IMR-90 (cell line): ENCODE measurements at regions not wholly inside any gene's neighbourhood (a gene's known extent, or its start where the extent isn't known, plus 50 kb on each side); places are given as distances from the start of the nearest gene placed in this dataset.

ENCODE experiments used
- ATAC-seq: fragments of 200-7000 bp; cut with Tn5 transposase; 2 replicates; pipeline ENCODE4 v1.9.1; 2020; ENCODE audit warnings: low read depth, mild to moderate bottlenecking, moderate library complexity
- BruUV-seq: library from RNA; stranded (reverse); fragments of 400-500 nt; replicated peaks from 2 replicates; lab custom pipeline; 2021; lab: Mats Ljungman, UMichigan
- CTCF ChIA-PET: fragments of 300-600 bp; formaldehyde crosslinking; extraction: SDS; loops from one replicate; lab custom pipeline; 2021; ENCODE audit warnings: antibody characterized with exemption; lab: Yijun Ruan, JAX
- POLR2A ChIA-PET: fragments of 300-600 bp; sonication (Branson Sonifier 250); formaldehyde crosslinking; loops from one replicate; lab custom pipeline; 2022; ENCODE audit warnings: antibody characterized with exemption; ENCODE audit not compliant: unreplicated experiment; lab: Charles Lee
- DNase-seq: peaks from one replicate; pipeline ENCODE4 v3.0.0; 2013
- H2AFZ ChIP-seq: replicated peaks from 2 replicates; pipeline ENCODE3; 2013; ENCODE audit warnings: low read length, mild to moderate bottlenecking; ENCODE audit not compliant: poor library complexity
- H2AK5ac ChIP-seq: 2 replicates; pipeline ENCODE4 v1.6.1; 2013; ENCODE audit warnings: low read depth, low read length, inconsistent platforms
- H2AK9ac ChIP-seq: replicated peaks from 2 replicates; pipeline ENCODE3; 2013; ENCODE audit warnings: mild to moderate bottlenecking, low read depth, low read length, moderate library complexity; ENCODE audit not compliant: poor library complexity
- H2BK120ac ChIP-seq: 2 replicates; pipeline ENCODE4 v1.6.1; 2013; ENCODE audit warnings: low read depth, low read length, inconsistent platforms
- H2BK15ac ChIP-seq: 3 replicates; pipeline ENCODE4 v1.6.1; 2013; ENCODE audit warnings: low read depth, low read length, inconsistent platforms
- H2BK20ac ChIP-seq: 2 replicates; pipeline ENCODE4 v1.6.1; 2013; ENCODE audit warnings: low read depth, mild to moderate bottlenecking, inconsistent platforms, low read length, moderate library complexity
- H2BK5ac ChIP-seq: 2 replicates; pipeline ENCODE4 v1.6.1; 2013; ENCODE audit warnings: mild to moderate bottlenecking, low read depth, low read length, inconsistent platforms; ENCODE audit not compliant: poor library complexity, severe bottlenecking
- H3K14ac ChIP-seq: replicated peaks from 2 replicates; pipeline ENCODE4 v1.6.1; 2013; ENCODE audit warnings: low read depth, low read length, inconsistent platforms
- H3K18ac ChIP-seq: 2 replicates; pipeline ENCODE4 v1.6.1; 2013; ENCODE audit warnings: low read depth, low read length, control low read depth
- H3K23ac ChIP-seq: 2 replicates; pipeline ENCODE4 v1.6.1; 2013; ENCODE audit warnings: low read depth, low read length, inconsistent platforms
- H3K27ac ChIP-seq: 2 replicates; pipeline ENCODE4 v1.5.1; 2013; ENCODE audit warnings: mild to moderate bottlenecking, control low read depth, low read length; ENCODE audit not compliant: insufficient read depth
- H3K27me3 ChIP-seq: 2 replicates; pipeline ENCODE4 v1.6.1; 2013; ENCODE audit warnings: low read length; ENCODE audit not compliant: control insufficient read depth, insufficient read depth
- H3K36me3 ChIP-seq: 2 replicates; pipeline ENCODE4 v1.6.1; 2013; ENCODE audit warnings: low read length, mixed read lengths; ENCODE audit not compliant: control insufficient read depth, insufficient read depth
- H3K4ac ChIP-seq: 2 replicates; pipeline ENCODE4 v1.6.1; 2013; ENCODE audit warnings: low read depth, low read length, inconsistent platforms
- H3K4me1 ChIP-seq: 2 replicates; pipeline ENCODE4 v1.6.1; 2013; ENCODE audit warnings: low read length, mixed read lengths; ENCODE audit not compliant: control insufficient read depth, insufficient read depth
- H3K4me2 ChIP-seq: 2 replicates; pipeline ENCODE4 v1.6.1; 2013; ENCODE audit warnings: low read depth, mild to moderate bottlenecking, control low read depth, low read length, moderate library complexity
- H3K4me3 ChIP-seq: 2 replicates; pipeline ENCODE4 v1.5.1; 2013; ENCODE audit warnings: low read depth, mild to moderate bottlenecking, control low read depth, low read length, moderate library complexity; ENCODE audit not compliant: insufficient read depth
- H3K56ac ChIP-seq: 2 replicates; pipeline ENCODE4 v1.6.1; 2013; ENCODE audit warnings: low read length, inconsistent platforms; ENCODE audit not compliant: insufficient read depth; ENCODE audit errors: extremely low read depth
- H3K79me1 ChIP-seq, 2 experiments: 2 replicates each; pipeline ENCODE4 v1.6.1; 2013; ENCODE audit warnings: low read length in 2 of 2, inconsistent platforms in 1 of 2, low read depth in 1 of 2
- H3K9ac ChIP-seq: 2 replicates; pipeline ENCODE4 v1.6.1; 2013; ENCODE audit warnings: low read depth, low read length, control low read depth
- H3K9me1 ChIP-seq: 2 replicates; pipeline ENCODE4 v1.6.1; 2013; ENCODE audit warnings: low read length, inconsistent platforms; ENCODE audit not compliant: insufficient read depth
- H3K9me3 ChIP-seq: 2 replicates; pipeline ENCODE4 v1.6.1; 2013; ENCODE audit warnings: low read length; ENCODE audit not compliant: control insufficient read depth, insufficient read depth
- H4K20me1 ChIP-seq: 2 replicates; pipeline ENCODE4 v1.6.1; 2013; ENCODE audit warnings: low read length, inconsistent platforms; ENCODE audit not compliant: insufficient read depth
- H4K5ac ChIP-seq: 2 replicates; pipeline ENCODE4 v1.6.1; 2013; ENCODE audit warnings: mild to moderate bottlenecking, low read depth, low read length, control low read depth
- H4K8ac ChIP-seq, 2 experiments: 2 replicates each; pipeline ENCODE4 v1.6.1; 2013; ENCODE audit warnings: low read depth in 2 of 2, low read length in 2 of 2, control low read depth in 1 of 2, inconsistent platforms in 1 of 2
- H4K91ac ChIP-seq: 2 replicates; pipeline ENCODE4 v1.6.1; 2013; ENCODE audit warnings: low read depth, low read length, inconsistent platforms; ENCODE audit not compliant: insufficient read depth
- BHLHE40 ChIP-seq: fragments of 150-350 bp; IDR thresholded peaks from 2 replicates; pipeline ENCODE4 v1.6.1; 2016; ENCODE audit warnings: mild to moderate bottlenecking, low read depth, low read length
- CEBPB ChIP-seq: IDR thresholded peaks from 2 replicates; pipeline ENCODE4 v1.6.1; 2012; ENCODE audit warnings: low read depth, low read length, improper control_type of control experiment
- CHD1 ChIP-seq: IDR thresholded peaks from 2 replicates; pipeline ENCODE4 v1.6.1; 2012; ENCODE audit warnings: low read depth, low read length, improper control_type of control experiment
- CTCF ChIP-seq: conservative IDR thresholded peaks from 2 replicates; pipeline ENCODE4 v1.5.1; 2012; ENCODE audit warnings: mild to moderate bottlenecking, low read depth, low read length, improper control_type of control experiment
- ELK1 ChIP-seq: fragments of 150-350 bp; IDR thresholded peaks from 2 replicates; pipeline ENCODE4 v1.6.1; 2016; ENCODE audit warnings: low read depth, mild to moderate bottlenecking, low read length, moderate library complexity, borderline replicate concordance
- FOS ChIP-seq: fragments of 150-350 bp; IDR thresholded peaks from 2 replicates; pipeline ENCODE4 v1.6.1; 2016; ENCODE audit warnings: low read depth, low read length
- MAFK ChIP-seq: IDR thresholded peaks from 2 replicates; pipeline ENCODE4 v1.6.1; 2012; ENCODE audit warnings: low read depth, low read length, improper control_type of control experiment
- MAZ ChIP-seq: IDR thresholded peaks from 2 replicates; pipeline ENCODE4 v1.6.1; 2012; ENCODE audit warnings: low read depth, mild to moderate bottlenecking, low read length, improper control_type of control experiment, moderate library complexity, borderline replicate concordance
- MXI1 ChIP-seq: IDR thresholded peaks from 2 replicates; pipeline ENCODE4 v1.6.1; 2012; ENCODE audit warnings: low read depth, mild to moderate bottlenecking, low read length, moderate library complexity, borderline replicate concordance
- NFE2L2 ChIP-seq: fragments of 150-350 bp; IDR thresholded peaks from 2 replicates; pipeline ENCODE4 v1.6.1; 2016; ENCODE audit warnings: low read depth, mild to moderate bottlenecking, low read length
- POLR2A ChIP-seq: IDR thresholded peaks from 2 replicates; pipeline ENCODE4 v1.6.1; 2012; ENCODE audit warnings: mild to moderate bottlenecking, low read depth, low read length
- RAD21 ChIP-seq: IDR thresholded peaks from 2 replicates; pipeline ENCODE4 v1.6.1; 2012; ENCODE audit warnings: low read length, improper control_type of control experiment
- RCOR1 ChIP-seq: IDR thresholded peaks from 2 replicates; pipeline ENCODE4 v1.6.1; 2012; ENCODE audit warnings: mild to moderate bottlenecking, low read length, improper control_type of control experiment; ENCODE audit not compliant: insufficient replicate concordance
- RFX5 ChIP-seq: IDR thresholded peaks from 2 replicates; pipeline ENCODE4 v1.8.0; 2012; ENCODE audit warnings: low read depth, mild to moderate bottlenecking, low read length, moderate library complexity
- SMC3 ChIP-seq: fragments of 150-350 bp; IDR thresholded peaks from 2 replicates; pipeline ENCODE4 v1.6.1; 2016; ENCODE audit warnings: low read depth, mild to moderate bottlenecking, antibody characterized with exemption, low read length, moderate library complexity
- USF2 ChIP-seq: fragments of 150-350 bp; IDR thresholded peaks from 2 replicates; pipeline ENCODE4 v1.6.1; 2017; ENCODE audit warnings: mild to moderate bottlenecking, antibody characterized with exemption, low read length, low read depth
- WGBS, 2 experiments: methylation state at CpG; one replicate each; pipeline versions ENCODE4 v1.1.5 to v1.1.7; 2013; ENCODE audit warnings: missing lambda C conversion rate in 2 of 2; ENCODE audit not compliant: insufficient read length in 1 of 2; ENCODE audit errors: extremely low coverage in 2 of 2; 5-methylcytosine and 5-hydroxymethylcytosine counted together
- dilution Hi-C: fragments of 300-500 bp; cut with HindIII; formaldehyde crosslinking; loops from one replicate; pipeline ENCODE4 v1.14.3; 2018; ENCODE audit warnings: low sequenced_read_pairs; ENCODE audit not compliant: unreplicated experiment
- in situ Hi-C: fragments of 300-500 bp; cut with MboI; formaldehyde crosslinking; loops from 3 replicates; pipeline ENCODE4 v1.14.3; 2019; ENCODE audit warnings: low sequenced_read_pairs, inconsistent platforms, mixed read lengths
- intact Hi-C: fragments of 100-400 bp; cut with micrococcal nuclease; formaldehyde crosslinking; loops from 2 replicates; pipeline ENCODE4 v1.10.0; 2022

- Histone ChIP-seq H3K36me3 (no peaks in the 10 kb centered on the region), H3K18ac (no peak overlapping the region), H2AK5ac (no peak overlapping the region), H4K91ac (no peak overlapping the region), H3K9me3 (no peaks in the 10 kb centered on the region), H3K27ac (no peak overlapping the region), H3K4me1 (no peaks in the 10 kb centered on the region), H3K9ac (no peak overlapping the region), H4K5ac (no peak overlapping the region), H3K56ac (no peak overlapping the region), H2AK9ac (no peak overlapping the region), H3K23ac (no peak overlapping the region), H3K14ac (no peak overlapping the region), H3K79me1 (no peaks in the 10 kb centered on the region), H2BK5ac (no peak overlapping the region), H3K4me3 (no peak overlapping the region), H4K20me1 (no peaks in the 10 kb centered on the region), H3K27me3 (no peaks in the 10 kb centered on the region), H2BK120ac (no peak overlapping the region), H3K9me1 (no peaks in the 10 kb centered on the region), H2BK15ac (no peak overlapping the region), H2AFZ (no peak overlapping the region), H4K8ac (no peak overlapping the region), H3K4me2 (no peak overlapping the region), H3K4ac (no peak overlapping the region), H2BK20ac (no peak overlapping the region)
- 14% methylated on average over 4 of the region's 5 CpGs; no CpG with 5 or more reads in 1 of the 2 experiments for WGBS, 2 experiments
- BruUV-seq = no TSS peak
- intact Hi-C loops (no loop called here), in situ Hi-C loops (no loop called here), dilution Hi-C loops (no loop called here)
- ATAC-seq (no peak), DNase-seq (no peak)
- ChIA-PET CTCF (no interaction called here), POLR2A (no interaction called here)
- TF ChIP-seq ELK1 = no peak
- no peak for TF ChIP-seq MAZ
- no peak for TF ChIP-seq CEBPB
- no peak for TF ChIP-seq FOS
- TF ChIP-seq BHLHE40 = no peak
- TF ChIP-seq CHD1 = no peak
- no peak for TF ChIP-seq CTCF
- no peak for TF ChIP-seq USF2
- no peak for TF ChIP-seq RAD21
- TF ChIP-seq RCOR1 = no peak
- no peak for TF ChIP-seq RFX5
- TF ChIP-seq MXI1 = no peak
- TF ChIP-seq SMC3 = no peak
- TF ChIP-seq MAFK = no peak
- TF ChIP-seq NFE2L2 = no peak
- TF ChIP-seq POLR2A = no peak
These were observed 154.0 kb downstream of the TMEM132E start for GRCh38 chr17:34733333-34733732.
